K562 (cell line): ENCODE measurements at regions not wholly inside any gene's neighbourhood (a gene's known extent, or its start where the extent isn't known, plus 50 kb on each side); places are given as distances from the start of the nearest gene placed in this dataset.

ENCODE experiments used
- CEBPB ChIP-seq: fragments of 450-650 bp; IDR thresholded peaks from 2 replicates; pipeline ENCODE4 v1.6.1; 2016; ENCODE audit warnings: missing genetic modification characterization, missing compliant biosample characterization
- CTCF ChIP-seq, 3 experiments: IDR thresholded peaks in 2 of 3; conservative IDR thresholded peaks in 1 of 3; 2 replicates each; pipeline ENCODE4 v1.5.1; 2011 to 2012; ENCODE audit warnings: low read length in 3 of 3, mild to moderate bottlenecking in 3 of 3, control low read depth in 2 of 3, improper control_type of control experiment in 1 of 3, inconsistent platforms in 1 of 3, low read depth in 1 of 3, mixed read lengths in 1 of 3, moderate library complexity in 1 of 3; ENCODE audit not compliant: insufficient read depth in 2 of 3
- KLF1 ChIP-seq: fragments of 450-650 bp; IDR thresholded peaks from 2 replicates; pipeline ENCODE4 v1.6.1; 2016; ENCODE audit warnings: missing genetic modification characterization, missing compliant biosample characterization
- NCOA4 ChIP-seq: fragments of 450-650 bp; IDR thresholded peaks from 2 replicates; pipeline ENCODE4 v1.6.1; 2018; ENCODE audit warnings: mild to moderate bottlenecking; ENCODE audit not compliant: partially characterized antibody
- POLR2A ChIP-seq: fragments of 450-650 bp; conservative IDR thresholded peaks from 2 replicates; pipeline ENCODE4 v1.6.1; 2016
- ZBTB2 ChIP-seq: fragments of 450-650 bp; IDR thresholded peaks from 2 replicates; pipeline ENCODE4 v1.6.1; 2016; ENCODE audit warnings: antibody characterized with exemption
- ZFX ChIP-seq: sonication (generic); formaldehyde crosslinking; IDR thresholded peaks from 2 replicates; pipeline ENCODE4 v1.8.0; 2022; ENCODE audit warnings: mild to moderate bottlenecking, missing genetic modification reagents, moderate library complexity
- ZNF3 ChIP-seq: fragments of 250-450 bp; sonication (Bioruptor Pico); IDR thresholded peaks from 2 replicates; pipeline ENCODE4 v1.5.0; 2021; ENCODE audit warnings: mild to moderate bottlenecking, moderate library complexity
- ZNF347 ChIP-seq: fragments of 450-650 bp; formaldehyde crosslinking; IDR thresholded peaks from 2 replicates; pipeline ENCODE4 v1.4.0; 2020; ENCODE audit warnings: low read depth, mild to moderate bottlenecking, moderate library complexity
- ZSCAN32 ChIP-seq: fragments of 450-650 bp; formaldehyde crosslinking; IDR thresholded peaks from 2 replicates; pipeline ENCODE4 v1.4.0; 2020; ENCODE audit warnings: mild to moderate bottlenecking, moderate library complexity
- TF ChIP-seq, protein P1 (sequence below), 2 experiments: IDR thresholded peaks; 2 replicates each; pipeline ENCODE4 v1.6.1; 2012; ENCODE audit warnings: improper control_type of control experiment in 2 of 2, low read depth in 2 of 2, low read length in 2 of 2, borderline replicate concordance in 1 of 2
- TF ChIP-seq, protein P2 (sequence below), 2 experiments: fragments of 450-650 bp in 1 of 2; sonication (generic) in 1 of 2; formaldehyde crosslinking in 1 of 2; IDR thresholded peaks in 1 of 2; conservative IDR thresholded peaks in 1 of 2; 2 replicates each; pipeline versions ENCODE4 v1.6.1 to v1.8.1; 2016 to 2023; ENCODE audit warnings: mild to moderate bottlenecking in 2 of 2, moderate library complexity in 2 of 2, inconsistent platforms in 1 of 2, missing genetic modification reagents in 1 of 2

DNA sequence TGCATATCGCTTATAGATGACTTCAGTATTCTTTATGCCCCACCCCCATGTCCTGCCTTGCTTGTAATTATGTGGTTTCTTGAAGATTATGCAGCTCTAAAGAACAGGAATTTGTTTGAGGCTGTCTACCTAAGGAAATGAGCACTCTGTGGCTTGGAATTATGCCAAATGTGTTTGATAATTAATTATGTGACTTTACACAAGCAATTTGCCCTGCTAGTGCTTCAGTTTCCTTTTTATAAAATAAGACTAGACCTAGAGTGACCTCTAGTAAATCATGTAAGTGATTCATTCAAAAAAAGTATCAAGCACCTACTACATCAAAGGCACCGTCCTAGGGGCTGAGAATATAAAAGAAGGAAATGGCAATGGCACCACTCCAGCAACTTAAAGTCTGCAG lies 491.5 kb upstream of the KIRREL3 start:
- TF ChIP-seq ZNF347 (CRISPR knock-in tag) (no peak), POLR2A (no peak), ZBTB2 (no peak), KLF1 (tag) (no peak), NCOA4 (no peak), CTCF (IDR thresholded peaks at IDR 0.05 in 2 of 3, conservative IDR thresholded peaks at IDR 0.05 in 1 of 3; ENCODE audit: insufficient read depth in 2 of 3, low read depth in 1 of 3, low read length in 3 of 3) (no peak), ZNF3 (CRISPR knock-in tag) (no peak), ZFX (CRISPR knock-in tag) (no peak), CEBPB (tag) (no peak), ZSCAN32 (CRISPR knock-in tag) (no peak)
- TF ChIP-seq, protein P1, sequence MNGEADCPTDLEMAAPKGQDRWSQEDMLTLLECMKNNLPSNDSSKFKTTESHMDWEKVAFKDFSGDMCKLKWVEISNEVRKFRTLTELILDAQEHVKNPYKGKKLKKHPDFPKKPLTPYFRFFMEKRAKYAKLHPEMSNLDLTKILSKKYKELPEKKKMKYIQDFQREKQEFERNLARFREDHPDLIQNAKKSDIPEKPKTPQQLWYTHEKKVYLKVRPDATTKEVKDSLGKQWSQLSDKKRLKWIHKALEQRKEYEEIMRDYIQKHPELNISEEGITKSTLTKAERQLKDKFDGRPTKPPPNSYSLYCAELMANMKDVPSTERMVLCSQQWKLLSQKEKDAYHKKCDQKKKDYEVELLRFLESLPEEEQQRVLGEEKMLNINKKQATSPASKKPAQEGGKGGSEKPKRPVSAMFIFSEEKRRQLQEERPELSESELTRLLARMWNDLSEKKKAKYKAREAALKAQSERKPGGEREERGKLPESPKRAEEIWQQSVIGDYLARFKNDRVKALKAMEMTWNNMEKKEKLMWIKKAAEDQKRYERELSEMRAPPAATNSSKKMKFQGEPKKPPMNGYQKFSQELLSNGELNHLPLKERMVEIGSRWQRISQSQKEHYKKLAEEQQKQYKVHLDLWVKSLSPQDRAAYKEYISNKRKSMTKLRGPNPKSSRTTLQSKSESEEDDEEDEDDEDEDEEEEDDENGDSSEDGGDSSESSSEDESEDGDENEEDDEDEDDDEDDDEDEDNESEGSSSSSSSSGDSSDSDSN (IDR thresholded peaks at IDR 0.05; ENCODE audit: borderline replicate concordance in 1 of 2, low read depth in 2 of 2, low read length in 2 of 2), result no peak
- TF ChIP-seq, protein P2, sequence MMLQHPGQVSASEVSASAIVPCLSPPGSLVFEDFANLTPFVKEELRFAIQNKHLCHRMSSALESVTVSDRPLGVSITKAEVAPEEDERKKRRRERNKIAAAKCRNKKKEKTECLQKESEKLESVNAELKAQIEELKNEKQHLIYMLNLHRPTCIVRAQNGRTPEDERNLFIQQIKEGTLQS (IDR thresholded peaks at IDR 0.05), result no peak
- TF ChIP-seq, protein P2 (CRISPR knock-in tag; conservative IDR thresholded peaks at IDR 0.05), result no peak
